ENCODE measurements at regions not wholly inside any gene's neighbourhood (a gene's known extent, or its start where the extent isn't known, plus 50 kb on each side); places are given as distances from the start of the nearest gene placed in this dataset.

GRCh38 chr11:19349340-19350025 lies 108.7 kb upstream of the E2F8 start:
- Mint-ChIP-seq H3K36me3 (ENCODE audit: low read depth) (no peaks in the 10 kb centered on the region), H3K27me3 (ENCODE audit: low read depth) (peaks cover 44% of the 10 kb centered on the region), H3K9me3 (ENCODE audit: insufficient read depth) (no peaks in the 10 kb centered on the region), H3K4me1 (ENCODE audit: low read depth) (no peaks in the 10 kb centered on the region), H3K4me3 (no peak overlapping the region), H3K27ac (no peak overlapping the region)
- ChIA-PET POLR2A (interaction anchor here (0.8 kb wide), 1 partner anchor 8 kb away, joined by 3 read pairs; no protein-coding TSS in a partner anchor), CTCF (no interaction called here)
- no peak for ATAC-seq
- no peak for DNase-seq

GRCh38 chr11:19347911-19348310 lies 107.2 kb upstream of the E2F8 start:
- H3K27me3 Mint-ChIP-seq (ENCODE audit: low read depth), result peaks cover 57% of the 10 kb centered on the region
- H3K9me3 Mint-ChIP-seq (ENCODE audit: insufficient read depth), result no peaks in the 10 kb centered on the region
- no peak for ATAC-seq
- DNase-seq, result no peak
- no peaks in the 10 kb centered on the region for H3K4me1 Mint-ChIP-seq (ENCODE audit: low read depth)
- no peak overlapping the region for H3K4me3 Mint-ChIP-seq
- ChIA-PET CTCF (no interaction called here), POLR2A (no interaction called here)
- no peaks in the 10 kb centered on the region for H3K36me3 Mint-ChIP-seq (ENCODE audit: low read depth)
- H3K27ac Mint-ChIP-seq, result no peak overlapping the region

DNA sequence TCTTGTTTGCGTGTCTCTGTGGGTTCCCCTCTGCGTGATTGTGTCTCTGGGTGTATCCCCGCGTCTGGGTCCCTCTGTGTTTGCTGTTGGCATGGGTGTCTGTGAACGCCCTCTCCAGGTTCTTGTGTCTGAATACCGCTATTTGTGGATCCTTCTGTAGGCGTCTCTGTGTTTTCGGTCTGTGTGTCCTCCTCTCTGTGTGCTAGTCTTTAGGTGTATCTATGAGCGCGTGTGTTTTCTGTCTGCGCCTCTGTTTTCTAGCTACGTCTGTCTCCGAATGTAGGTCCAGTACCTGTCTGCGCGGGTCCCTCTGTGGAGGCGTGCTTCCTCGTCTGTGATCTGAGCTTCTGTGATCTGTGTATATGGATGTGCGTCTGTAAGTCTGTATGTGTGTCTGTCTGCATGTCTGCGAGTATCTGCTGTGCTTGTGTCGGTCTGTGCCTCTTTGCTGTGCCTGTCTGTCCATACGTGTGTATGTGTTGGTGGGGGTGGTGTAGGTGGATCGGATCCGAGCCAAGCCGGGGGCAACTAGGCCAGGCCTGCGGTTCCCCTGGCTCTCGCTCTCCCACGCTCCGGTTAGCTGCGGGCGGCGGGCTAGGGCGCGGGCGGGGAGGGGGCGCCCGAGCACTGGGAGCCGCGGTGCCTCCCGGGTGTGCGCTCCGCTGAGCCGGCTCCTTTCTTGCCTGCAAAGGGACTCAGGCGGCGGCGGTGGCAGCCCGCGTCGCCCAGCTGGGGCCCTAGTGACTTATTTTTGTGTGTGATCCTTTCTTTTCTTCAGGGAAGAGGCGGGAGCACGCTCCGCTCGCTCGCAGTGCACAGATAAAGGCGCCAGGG lies 105.3 kb upstream of the E2F8 start:
- Mint-ChIP-seq H3K36me3 (ENCODE audit: low read depth) (no peaks in the 10 kb centered on the region), H3K4me3 (no peak overlapping the region), H3K9me3 (ENCODE audit: insufficient read depth) (no peaks in the 10 kb centered on the region), H3K27ac (no peak overlapping the region), H3K4me1 (ENCODE audit: low read depth) (no peaks in the 10 kb centered on the region), H3K27me3 (ENCODE audit: low read depth) (peaks cover 54% of the 10 kb centered on the region)
- ChIA-PET CTCF (no interaction called here), POLR2A (no interaction called here)
- ATAC-seq (no peak), DNase-seq (no peak)

- ChIA-PET POLR2A (no interaction called here), CTCF (no interaction called here)
- no peak overlapping the region for H3K4me3 Mint-ChIP-seq
- H3K36me3 Mint-ChIP-seq (ENCODE audit: low read depth), result no peaks in the 10 kb centered on the region
- DNase-seq (no peak), ATAC-seq (peak; percentile 39)
- no peak overlapping the region for H3K27ac Mint-ChIP-seq
- H3K4me1 Mint-ChIP-seq (ENCODE audit: low read depth), result no peaks in the 10 kb centered on the region
- peaks cover 59% of the 10 kb centered on the region for H3K27me3 Mint-ChIP-seq (ENCODE audit: low read depth)
- no peaks in the 10 kb centered on the region for H3K9me3 Mint-ChIP-seq (ENCODE audit: insufficient read depth)
Measured at GRCh38 chr11:19345519-19345847, 104.7 kb upstream of the E2F8 start.

- ATAC-seq (peak; percentile 11), DNase-seq (no peak)
- H3K27ac Mint-ChIP-seq, result no peak overlapping the region
- H3K4me1 Mint-ChIP-seq (ENCODE audit: low read depth), result no peaks in the 10 kb centered on the region
- POLR2A ChIA-PET, result no interaction called here
- no peak overlapping the region for H3K4me3 Mint-ChIP-seq
- CTCF ChIA-PET, result no interaction called here
- no peaks in the 10 kb centered on the region for H3K36me3 Mint-ChIP-seq (ENCODE audit: low read depth)
- H3K9me3 Mint-ChIP-seq (ENCODE audit: insufficient read depth), result no peaks in the 10 kb centered on the region
- H3K27me3 Mint-ChIP-seq (ENCODE audit: low read depth), result peaks cover 58% of the 10 kb centered on the region
Measured at GRCh38 chr11:19344661-19345518, 104.1 kb upstream of the E2F8 start.

GRCh38 chr11:19342036-19342435 lies 101.3 kb upstream of the E2F8 start:
- H3K27ac Mint-ChIP-seq, result no peak overlapping the region
- no peak overlapping the region for H3K4me3 Mint-ChIP-seq
- CTCF ChIA-PET, result no interaction called here
- H3K27me3 Mint-ChIP-seq (ENCODE audit: low read depth), result peaks cover 49% of the 10 kb centered on the region
- ATAC-seq, result no peak
- POLR2A ChIA-PET, result no interaction called here
- no peaks in the 10 kb centered on the region for H3K4me1 Mint-ChIP-seq (ENCODE audit: low read depth)
- H3K9me3 Mint-ChIP-seq (ENCODE audit: insufficient read depth), result no peaks in the 10 kb centered on the region
- no peak for DNase-seq
- no peaks in the 10 kb centered on the region for H3K36me3 Mint-ChIP-seq (ENCODE audit: low read depth)

DNA sequence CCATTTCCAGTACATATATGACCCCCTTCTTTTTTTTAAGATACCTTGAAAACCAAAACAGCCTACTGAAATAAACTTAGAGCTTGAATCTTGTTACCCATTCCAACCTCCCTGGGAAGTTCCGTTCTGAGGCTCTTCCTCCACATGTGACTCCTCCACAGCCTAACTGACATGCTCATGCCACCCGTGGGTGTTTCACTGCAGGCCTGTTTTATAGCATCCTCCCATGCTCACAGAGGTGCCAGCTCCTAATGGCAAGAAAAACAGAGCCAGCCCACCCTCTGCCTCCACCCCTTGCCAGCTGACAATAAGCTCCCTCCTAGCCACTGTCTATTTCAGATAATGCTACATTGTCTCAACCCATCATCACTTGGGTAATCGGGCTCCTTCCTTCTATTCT lies 97.6 kb upstream of the E2F8 start:
- ChIA-PET POLR2A (interaction anchor here (0.6 kb wide), 1 partner anchor 44 kb away, joined by 5 read pairs; no protein-coding TSS in a partner anchor), CTCF (no interaction called here)
- H3K9me3 Mint-ChIP-seq (ENCODE audit: insufficient read depth), result no peaks in the 10 kb centered on the region
- H3K27ac Mint-ChIP-seq, result no peak overlapping the region
- no peak overlapping the region for H3K4me3 Mint-ChIP-seq
- ATAC-seq (no peak), DNase-seq (no peak)
- peaks cover 28% of the 10 kb centered on the region for H3K27me3 Mint-ChIP-seq (ENCODE audit: low read depth)
- H3K4me1 Mint-ChIP-seq (ENCODE audit: low read depth), result peaks cover 3% of the 10 kb centered on the region
- H3K36me3 Mint-ChIP-seq (ENCODE audit: low read depth), result no peaks in the 10 kb centered on the region

- Mint-ChIP-seq H3K36me3 (ENCODE audit: low read depth) (no peaks in the 10 kb centered on the region), H3K9me3 (ENCODE audit: insufficient read depth) (no peaks in the 10 kb centered on the region), H3K27ac (no peak overlapping the region), H3K27me3 (ENCODE audit: low read depth) (peaks cover 23% of the 10 kb centered on the region), H3K4me1 (ENCODE audit: low read depth) (peaks cover 3% of the 10 kb centered on the region), H3K4me3 (no peak overlapping the region)
- ChIA-PET CTCF (no interaction called here), POLR2A (no interaction called here)
- no peak for ATAC-seq
- DNase-seq, result no peak
Measured at GRCh38 chr11:19337779-19338178, 97.0 kb upstream of the E2F8 start.

DNA sequence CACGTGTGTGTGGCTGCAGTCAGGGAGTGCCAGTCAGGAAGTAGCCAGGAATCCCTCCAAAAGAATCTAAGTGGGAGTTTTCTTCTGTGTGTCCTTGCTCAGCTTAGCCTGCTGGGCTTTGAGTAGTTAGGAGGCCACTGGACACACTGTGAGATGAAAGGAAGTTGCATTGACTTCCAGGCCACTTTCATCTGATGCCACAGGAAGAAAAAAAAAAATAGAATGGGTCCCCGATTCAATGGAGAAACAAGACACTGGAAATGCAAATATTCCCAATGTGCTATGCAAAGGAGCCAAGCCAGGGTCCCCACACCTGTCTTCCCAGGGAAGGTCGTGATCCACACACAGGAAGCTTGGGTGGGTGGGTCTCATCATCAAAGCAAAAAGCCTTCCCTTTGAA lies 95.6 kb upstream of the E2F8 start:
- ATAC-seq (no peak), DNase-seq (no peak)
- ChIA-PET POLR2A (no interaction called here), CTCF (no interaction called here)
- Mint-ChIP-seq H3K4me1 (ENCODE audit: low read depth) (peaks cover 3% of the 10 kb centered on the region), H3K4me3 (no peak overlapping the region), H3K36me3 (ENCODE audit: low read depth) (no peaks in the 10 kb centered on the region), H3K27ac (no peak overlapping the region), H3K9me3 (ENCODE audit: insufficient read depth) (no peaks in the 10 kb centered on the region), H3K27me3 (ENCODE audit: low read depth) (peaks cover 23% of the 10 kb centered on the region)

- DNase-seq (no peak), ATAC-seq (no peak)
- ChIA-PET CTCF (no interaction called here), POLR2A (no interaction called here)
- Mint-ChIP-seq H3K27me3 (ENCODE audit: low read depth) (peaks cover 16% of the 10 kb centered on the region), H3K4me3 (no peak overlapping the region), H3K4me1 (ENCODE audit: low read depth) (peaks cover 3% of the 10 kb centered on the region), H3K9me3 (ENCODE audit: insufficient read depth) (no peaks in the 10 kb centered on the region), H3K36me3 (ENCODE audit: low read depth) (no peaks in the 10 kb centered on the region), H3K27ac (no peak overlapping the region)
Measured at GRCh38 chr11:19332476-19332875, 91.7 kb upstream of the E2F8 start.

DNA sequence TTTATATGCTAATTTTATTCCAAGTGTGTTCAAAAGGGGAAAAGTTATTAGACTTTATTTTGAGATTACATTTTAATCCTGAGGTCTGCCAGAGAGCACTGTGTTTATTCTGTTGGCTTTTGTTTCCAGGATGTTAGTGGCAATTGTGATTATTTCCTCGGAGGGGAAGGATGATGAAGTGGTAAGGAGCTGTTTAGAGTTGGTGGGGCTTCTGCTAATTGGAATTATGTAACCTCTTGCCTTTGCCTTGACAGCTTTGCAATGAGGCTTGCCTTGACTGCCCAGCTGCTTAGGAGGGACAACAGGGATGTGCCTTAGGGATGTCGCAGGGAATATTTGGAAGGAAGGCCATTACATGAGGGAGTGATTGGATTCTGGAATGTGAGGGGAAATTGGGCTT lies 89.7 kb upstream of the E2F8 start:
- CTCF ChIA-PET, result no interaction called here
- no peaks in the 10 kb centered on the region for H3K4me1 Mint-ChIP-seq (ENCODE audit: low read depth)

DNA sequence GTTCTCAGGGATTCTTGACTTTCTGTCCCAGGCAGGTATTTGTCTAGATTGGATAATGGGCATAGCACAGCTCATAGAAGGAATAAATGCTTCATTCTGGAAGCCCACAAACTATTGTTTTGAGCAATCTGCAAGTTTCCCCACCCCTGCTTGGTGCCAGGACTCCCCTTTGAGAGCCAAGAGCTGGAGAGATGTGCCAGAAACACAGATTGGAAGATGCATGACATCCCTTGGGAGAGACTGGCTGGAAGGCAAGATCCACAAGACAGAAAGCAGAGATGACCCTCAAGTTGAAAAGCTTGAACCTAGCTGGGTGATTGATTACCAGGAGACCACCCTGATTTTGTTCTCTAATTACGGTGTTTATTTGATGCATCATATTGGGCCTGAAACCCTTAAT lies 89.2 kb upstream of the E2F8 start:
- H3K4me3 Mint-ChIP-seq, result no peak overlapping the region
- DNase-seq (no peak), ATAC-seq (no peak)
- peaks cover 10% of the 10 kb centered on the region for H3K27me3 Mint-ChIP-seq (ENCODE audit: low read depth)
- ChIA-PET CTCF (no interaction called here), POLR2A (no interaction called here)
- H3K27ac Mint-ChIP-seq, result no peak overlapping the region
- H3K36me3 Mint-ChIP-seq (ENCODE audit: low read depth), result no peaks in the 10 kb centered on the region
- no peaks in the 10 kb centered on the region for H3K4me1 Mint-ChIP-seq (ENCODE audit: low read depth)
- no peaks in the 10 kb centered on the region for H3K9me3 Mint-ChIP-seq (ENCODE audit: insufficient read depth)

More for the DNA sequence above, 89.7 kb upstream of the E2F8 start:
- Mint-ChIP-seq H3K9me3 (ENCODE audit: insufficient read depth) (no peaks in the 10 kb centered on the region), H3K27ac (no peak overlapping the region), H3K27me3 (ENCODE audit: low read depth) (peaks cover 10% of the 10 kb centered on the region), H3K4me3 (no peak overlapping the region), H3K36me3 (ENCODE audit: low read depth) (no peaks in the 10 kb centered on the region)
- DNase-seq, result no peak
- no peak for ATAC-seq
- POLR2A ChIA-PET, result no interaction called here
